Epithelial cell of esophagus (primary cell): ENCODE measurements at regions not wholly inside any gene's neighbourhood (a gene's known extent, or its start where the extent isn't known, plus 50 kb on each side); places are given as distances from the start of the nearest gene placed in this dataset.

ENCODE experiments used
- DNase-seq: peaks from one replicate; pipeline ENCODE4 v3.0.0; 2010; ENCODE audit warnings: low read depth
- H3K4me3 ChIP-seq: 2 replicates; pipeline ENCODE4 v1.5.1; 2011; ENCODE audit warnings: mild to moderate bottlenecking, low read length, control low read depth
- CTCF ChIP-seq: IDR thresholded peaks from 2 replicates; pipeline ENCODE4 v1.5.1; 2011; ENCODE audit warnings: low read depth, mild to moderate bottlenecking, low read length, control low read depth, inconsistent platforms; ENCODE audit not compliant: insufficient read depth; ENCODE audit errors: missing control alignments

DNA sequence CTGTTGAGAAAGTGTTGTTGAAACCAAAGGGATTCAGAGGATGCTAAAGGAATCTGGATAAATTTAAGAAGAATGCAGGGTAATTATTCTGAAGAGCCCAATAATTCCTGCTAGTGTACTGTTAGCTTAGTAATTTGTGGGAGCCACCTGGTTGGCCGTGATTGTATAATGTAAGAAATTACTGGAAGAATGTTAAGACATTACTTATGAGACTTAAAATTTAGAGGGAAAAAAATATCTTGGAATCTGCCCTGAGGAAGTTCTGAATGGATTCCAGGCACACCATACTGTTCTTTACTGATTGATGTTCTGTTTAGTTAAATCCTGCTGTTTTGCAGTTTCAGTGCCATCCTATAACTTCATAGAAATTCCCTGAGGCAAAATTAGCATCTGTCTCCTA lies 155.0 kb upstream of the RHOBTB1 start:
- H3K4me3 ChIP-seq: no peak overlapping the region
- no peak for TF ChIP-seq CTCF
- DNase-seq: no peak

DNA sequence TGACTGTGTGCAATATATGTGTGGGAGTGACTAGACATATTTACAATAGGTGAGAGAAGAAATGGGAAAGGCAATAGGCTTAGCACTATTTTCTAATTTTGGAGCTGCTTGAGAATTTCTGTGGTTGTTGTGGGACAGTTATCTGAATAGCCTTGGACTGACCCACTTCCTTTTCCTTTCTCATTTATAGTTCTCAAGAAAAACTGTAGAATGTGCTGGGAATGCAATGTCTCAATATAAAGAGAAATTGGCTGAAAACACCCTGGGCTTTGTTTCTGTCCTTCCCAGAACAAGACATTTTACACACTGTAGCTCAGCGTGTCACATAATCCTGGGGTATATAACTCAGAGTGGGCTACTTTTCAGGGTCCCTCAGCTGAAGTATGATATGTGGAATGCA lies 153.0 kb upstream of the RHOBTB1 start:
- TF ChIP-seq CTCF: no peak

DNA sequence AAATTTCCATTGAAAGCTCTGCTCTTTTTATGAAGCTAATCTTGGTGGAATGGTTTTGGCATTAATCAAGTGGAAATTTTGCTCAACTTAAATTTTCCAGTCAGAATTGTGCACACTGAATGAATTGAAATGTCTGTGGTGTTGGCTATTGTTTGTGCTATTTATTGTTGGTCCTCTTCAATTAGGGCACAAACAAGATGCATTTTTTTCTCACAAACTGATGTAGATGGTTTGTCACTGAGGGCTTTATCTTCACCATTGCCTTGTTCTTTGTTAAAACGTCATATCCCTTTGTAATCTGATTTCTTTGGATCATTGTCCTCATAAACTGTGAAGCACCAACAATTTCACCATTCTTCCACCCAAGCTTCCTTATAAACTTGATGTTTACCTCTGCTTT lies 152.1 kb upstream of the RHOBTB1 start:
- DNase-seq: no peak
- no peak for TF ChIP-seq CTCF
- no peak overlapping the region for H3K4me3 ChIP-seq

More for the DNA sequence above, 153.0 kb upstream of the RHOBTB1 start:
- DNase-seq: no peak
- no peak overlapping the region for H3K4me3 ChIP-seq

- H3K4me3 ChIP-seq: no peak overlapping the region
- no peak for DNase-seq
- no peak for TF ChIP-seq CTCF
Measured at GRCh38 chr10:61091531-61091930, 147.5 kb upstream of the RHOBTB1 start.

GRCh38 chr10:61089251-61089650 lies 145.3 kb upstream of the RHOBTB1 start:
- no peak overlapping the region for H3K4me3 ChIP-seq
- no peak for TF ChIP-seq CTCF
- DNase-seq: no peak

GRCh38 chr10:61084493-61084892 lies 140.5 kb upstream of the RHOBTB1 start:
- no peak for TF ChIP-seq CTCF
- no peak overlapping the region for H3K4me3 ChIP-seq

GRCh38 chr10:61081301-61081700 lies 137.3 kb upstream of the RHOBTB1 start:
- no peak overlapping the region for H3K4me3 ChIP-seq
- TF ChIP-seq CTCF: no peak
- DNase-seq: no peak

More at GRCh38 chr10:61084493-61084892, 140.5 kb upstream of the RHOBTB1 start:
- no peak for DNase-seq
